ENCODE measurements at regions not wholly inside any gene's neighbourhood (a gene's known extent, or its start where the extent isn't known, plus 50 kb on each side); places are given as distances from the start of the nearest gene placed in this dataset.

GRCh38 chr21:27825035-27825434 is 858.1 kb upstream of the ADAMTS5 start:
- TF ChIP-seq EZH2 (IDR thresholded peaks at IDR 0.05; ENCODE audit: borderline replicate concordance, insufficient read depth, low read depth, low read length, poor library complexity, severe bottlenecking) (no peak), CTCF (IDR thresholded peaks at IDR 0.05) (no peak)
- no peak overlapping the region for H3K9ac ChIP-seq (ENCODE audit: low read length)
- peaks cover 8% of the 10 kb centered on the region for H3K9me3 Mint-ChIP-seq (ENCODE audit: insufficient read depth)
- DNase-seq (no peak), ATAC-seq (ENCODE audit: low read depth) (no peak)
- H4K20me1 ChIP-seq (ENCODE audit: control insufficient read depth, insufficient read depth, low read length, poor library complexity, severe bottlenecking) = no peaks in the 10 kb centered on the region
- H3K4me1 Mint-ChIP-seq = no peaks in the 10 kb centered on the region
- no peaks in the 10 kb centered on the region for H3K4me1 ChIP-seq (ENCODE audit: control insufficient read depth in 2 of 2, insufficient read depth in 2 of 2, low read length in 2 of 2)
- WGBS (ENCODE audit: insufficient coverage) = 80% methylated on average over 5 of the region's 5 CpGs
- CTCF ChIA-PET = no interaction called here
- H3K4me3 Mint-ChIP-seq = no peak overlapping the region
- no peak overlapping the region for H3K4me2 ChIP-seq (replicated peaks; ENCODE audit: low read depth, low read length, poor library complexity, severe bottlenecking)
- POLR2A ChIA-PET = no interaction called here
- no peak overlapping the region for H3K27ac Mint-ChIP-seq
- intact Hi-C loops (cut with micrococcal nuclease) = no loop called here
- H3K27ac ChIP-seq (ENCODE audit: low read length in 2 of 2) = no peak overlapping the region
- no peak overlapping the region for H3K4me3 ChIP-seq (ENCODE audit: control extremely low read depth in 1 of 5, extremely low read depth in 1 of 5, insufficient read depth in 1 of 5, low read depth in 2 of 5, low read length in 4 of 5)
- H3K79me2 ChIP-seq (ENCODE audit: control insufficient read depth, insufficient read depth, low read length) = no peaks in the 10 kb centered on the region
- H3K36me3 ChIP-seq (replicated peaks in 1 of 2; ENCODE audit: control extremely low read depth in 1 of 2, control insufficient read depth in 1 of 2, extremely low read depth in 1 of 2, insufficient read depth in 2 of 2, low read length in 1 of 2) = no peaks in the 10 kb centered on the region
- no peaks in the 10 kb centered on the region for H3K27me3 ChIP-seq (replicated peaks in 1 of 4; ENCODE audit: control extremely low read depth in 1 of 4, control insufficient read depth in 3 of 4, insufficient read depth in 4 of 4, low read length in 3 of 4)
- H3K27me3 Mint-ChIP-seq = no peaks in the 10 kb centered on the region
- peaks cover 0 to 12% (median 2%) of the 10 kb centered on the region in 3 donors for H3K9me3 ChIP-seq (ENCODE audit: control extremely low read depth in 1 of 3, control insufficient read depth in 2 of 3, insufficient read depth in 1 of 3, low read length in 2 of 3)
- H2AFZ ChIP-seq (ENCODE audit: insufficient read depth, low read depth, low read length, poor library complexity, severe bottlenecking) = no peak overlapping the region

- H3K27me3 Mint-ChIP-seq = no peaks in the 10 kb centered on the region
- no peaks in the 10 kb centered on the region for H3K4me1 Mint-ChIP-seq
- DNase-seq (no peak), ATAC-seq (ENCODE audit: low read depth) (no peak)
- TF ChIP-seq CTCF (IDR thresholded peaks at IDR 0.05) (no peak), EZH2 (IDR thresholded peaks at IDR 0.05; ENCODE audit: borderline replicate concordance, insufficient read depth, low read depth, low read length, poor library complexity, severe bottlenecking) (no peak)
- no peak overlapping the region for H3K27ac Mint-ChIP-seq
- H3K79me2 ChIP-seq (ENCODE audit: control insufficient read depth, insufficient read depth, low read length) = no peaks in the 10 kb centered on the region
- intact Hi-C loops (cut with micrococcal nuclease) = no loop called here
- peaks cover 8% of the 10 kb centered on the region for H3K9me3 Mint-ChIP-seq (ENCODE audit: insufficient read depth)
- H3K27me3 ChIP-seq (replicated peaks in 1 of 4; ENCODE audit: control extremely low read depth in 1 of 4, control insufficient read depth in 3 of 4, insufficient read depth in 4 of 4, low read length in 3 of 4) = no peaks in the 10 kb centered on the region
- H4K20me1 ChIP-seq (ENCODE audit: control insufficient read depth, insufficient read depth, low read length, poor library complexity, severe bottlenecking) = no peaks in the 10 kb centered on the region
- ChIA-PET CTCF (no interaction called here), POLR2A (no interaction called here)
- 90% methylated on average over 4 of the region's 8 CpGs for WGBS (ENCODE audit: insufficient coverage)
- no peak overlapping the region for H2AFZ ChIP-seq (ENCODE audit: insufficient read depth, low read depth, low read length, poor library complexity, severe bottlenecking)
- no peak overlapping the region for H3K9ac ChIP-seq (ENCODE audit: low read length)
- no peaks in the 10 kb centered on the region for H3K4me1 ChIP-seq (ENCODE audit: control insufficient read depth in 2 of 2, insufficient read depth in 2 of 2, low read length in 2 of 2)
- no peaks in the 10 kb centered on the region for H3K36me3 ChIP-seq (replicated peaks in 1 of 2; ENCODE audit: control extremely low read depth in 1 of 2, control insufficient read depth in 1 of 2, extremely low read depth in 1 of 2, insufficient read depth in 2 of 2, low read length in 1 of 2)
- no peak overlapping the region for H3K4me3 Mint-ChIP-seq
- H3K4me2 ChIP-seq (replicated peaks; ENCODE audit: low read depth, low read length, poor library complexity, severe bottlenecking) = no peak overlapping the region
- peaks cover 0 to 12% (median 0%) of the 10 kb centered on the region in 3 donors for H3K9me3 ChIP-seq (ENCODE audit: control extremely low read depth in 1 of 3, control insufficient read depth in 2 of 3, insufficient read depth in 1 of 3, low read length in 2 of 3)
- H3K4me3 ChIP-seq (ENCODE audit: control extremely low read depth in 1 of 5, extremely low read depth in 1 of 5, insufficient read depth in 1 of 5, low read depth in 2 of 5, low read length in 4 of 5) = no peak overlapping the region
- H3K27ac ChIP-seq (ENCODE audit: low read length in 2 of 2) = no peak overlapping the region
Measured at GRCh38 chr21:27823652-27824201, 856.8 kb upstream of the ADAMTS5 start.
